HEK293 (cell line): ENCODE measurements at regions not wholly inside any gene's neighbourhood (a gene's known extent, or its start where the extent isn't known, plus 50 kb on each side); places are given as distances from the start of the nearest gene placed in this dataset.

Source experiments
- CTCF ChIP-seq: fragments of 450-650 bp; formaldehyde crosslinking; IDR thresholded peaks from 2 replicates; pipeline ENCODE4 v1.5.1; 2016; ENCODE audit warnings: missing biosample characterization, missing genetic modification characterization
- HIC1 ChIP-seq: fragments of 450-650 bp; formaldehyde crosslinking; IDR thresholded peaks from 2 replicates; pipeline ENCODE4 v1.5.1; 2016; ENCODE audit warnings: missing biosample characterization, missing genetic modification characterization
- KLF10 ChIP-seq: fragments of 450-650 bp; IDR thresholded peaks from 2 replicates; pipeline ENCODE4 v1.5.1; 2018; ENCODE audit warnings: missing biosample characterization, mild to moderate bottlenecking, missing genetic modification characterization
- PBX3 ChIP-seq: sonication (generic); formaldehyde crosslinking; IDR thresholded peaks from 2 replicates; pipeline ENCODE4 v1.8.1; 2022; ENCODE audit warnings: mild to moderate bottlenecking, moderate library complexity, missing genetic modification reagents
- TRIM28 ChIP-seq: IDR thresholded peaks from 2 replicates; pipeline ENCODE4 v1.6.1; 2011; ENCODE audit warnings: low read length, control low read depth, borderline replicate concordance
- WT1 ChIP-seq: fragments of 450-650 bp; formaldehyde crosslinking; IDR thresholded peaks from 2 replicates; pipeline ENCODE4 v1.5.1; 2016; ENCODE audit warnings: missing biosample characterization, missing genetic modification characterization
- ZBTB26 ChIP-seq: fragments of 450-650 bp; formaldehyde crosslinking; optimal IDR thresholded peaks from 2 replicates; pipeline ENCODE3; 2016; ENCODE audit warnings: missing biosample characterization, mild to moderate bottlenecking, missing genetic modification characterization
- ZNF133 ChIP-seq: fragments of 450-650 bp; formaldehyde crosslinking; IDR thresholded peaks from 2 replicates; pipeline ENCODE4 v1.5.1; 2016; ENCODE audit warnings: missing biosample characterization, missing genetic modification characterization
- ZNF239 ChIP-seq: fragments of 450-650 bp; formaldehyde crosslinking; IDR thresholded peaks from 2 replicates; pipeline ENCODE4 v1.5.1; 2016; ENCODE audit warnings: missing biosample characterization, missing genetic modification characterization
- ZNF24 ChIP-seq: fragments of 450-650 bp; formaldehyde crosslinking; IDR thresholded peaks from 2 replicates; pipeline ENCODE4 v1.5.1; 2016; ENCODE audit warnings: missing biosample characterization, missing genetic modification characterization
- ZNF558 ChIP-seq: fragments of 450-650 bp; formaldehyde crosslinking; IDR thresholded peaks from 2 replicates; pipeline ENCODE4 v1.5.1; 2016; ENCODE audit warnings: missing biosample characterization, missing genetic modification characterization
- ZNF585B ChIP-seq: fragments of 450-650 bp; formaldehyde crosslinking; IDR thresholded peaks from 2 replicates; pipeline ENCODE4 v1.5.1; 2016; ENCODE audit warnings: missing biosample characterization, missing genetic modification characterization
- ZNF707 ChIP-seq: fragments of 450-650 bp; formaldehyde crosslinking; IDR thresholded peaks from 2 replicates; pipeline ENCODE4 v1.5.1; 2016; ENCODE audit warnings: missing biosample characterization, missing genetic modification characterization
- ZNF776 ChIP-seq: fragments of 450-650 bp; formaldehyde crosslinking; IDR thresholded peaks from 2 replicates; pipeline ENCODE4 v1.5.0; 2017; ENCODE audit warnings: missing biosample characterization, missing genetic modification characterization, borderline replicate concordance

GRCh38 chr1:47569261-47569660 is 131.4 kb downstream of the FOXD2 start:
- TF ChIP-seq CTCF (tag by site-specific recombination) (no peak), ZNF585B (tag by site-specific recombination) (no peak), ZNF776 (tag by site-specific recombination) (no peak), TRIM28 (no peak), ZNF24 (tag by site-specific recombination) (no peak), ZNF133 (tag by site-specific recombination) (no peak), ZBTB26 (no peak), ZNF239 (tag by site-specific recombination) (no peak), ZNF558 (tag by site-specific recombination) (no peak), HIC1 (no peak), ZNF707 (tag by site-specific recombination) (no peak), KLF10 (tag by site-specific recombination) (no peak), WT1 (tag by site-specific recombination) (no peak), PBX3 (no peak)
